Chondrocyte (in vitro differentiated cells): ENCODE measurements at regions not wholly inside any gene's neighbourhood (a gene's known extent, or its start where the extent isn't known, plus 50 kb on each side); places are given as distances from the start of the nearest gene placed in this dataset.

Experiments used
- DNase-seq: peaks from one replicate; pipeline ENCODE4 v3.0.0; 2021; ENCODE audit warnings: mixed read lengths, low spot score
- H3K27ac Mint-ChIP-seq: one replicate; pipeline ENCODE4 v1.8.0; 2021; ENCODE audit warnings: mild to moderate bottlenecking, moderate library complexity, mixed read lengths; ENCODE audit not compliant: unreplicated experiment
- H3K27me3 Mint-ChIP-seq: 2 replicates; pipeline ENCODE4 v1.8.0; 2021; ENCODE audit warnings: low read depth, mixed read lengths
- H3K36me3 Mint-ChIP-seq: 2 replicates; pipeline ENCODE4 v1.8.0; 2021; ENCODE audit warnings: low read depth, mixed read lengths
- H3K4me1 Mint-ChIP-seq: 2 replicates; pipeline ENCODE4 v1.8.0; 2021; ENCODE audit warnings: low read depth, mild to moderate bottlenecking, mixed read lengths
- H3K4me3 Mint-ChIP-seq: one replicate; pipeline ENCODE4 v1.8.0; 2021; ENCODE audit warnings: mild to moderate bottlenecking, moderate library complexity, mixed read lengths; ENCODE audit not compliant: unreplicated experiment
- H3K9me3 Mint-ChIP-seq: 2 replicates; pipeline ENCODE4 v1.8.0; 2021; ENCODE audit warnings: low read depth, mixed read lengths
- CTCF ChIP-seq: fragments of 200-600 bp; sonication (generic); IDR thresholded peaks from 2 replicates; pipeline ENCODE4 v1.5.0; 2021; ENCODE audit warnings: antibody characterized with exemption, mild to moderate bottlenecking, moderate library complexity

GRCh38 chr7:1331561-1332467, 99.1 kb downstream of the UNCX start:
- no peaks in the 10 kb centered on the region for H3K4me1 Mint-ChIP-seq

GRCh38 chr7:1336509-1336908, 103.8 kb downstream of the UNCX start:
- no peaks in the 10 kb centered on the region for H3K36me3 Mint-ChIP-seq

More at GRCh38 chr7:1331561-1332467, 99.1 kb downstream of the UNCX start:
- Mint-ChIP-seq H3K36me3 (no peaks in the 10 kb centered on the region), H3K27ac (no peak overlapping the region), H3K9me3 (peaks cover 12% of the 10 kb centered on the region), H3K27me3 (peaks cover 31% of the 10 kb centered on the region), H3K4me3 (no peak overlapping the region)
- DNase-seq: peak; percentile 58
- TF ChIP-seq CTCF: no peak

GRCh38 chr7:1339611-1340010, 106.9 kb downstream of the UNCX start:
- peak; percentile 36 for DNase-seq
- no peak overlapping the region for H3K4me3 Mint-ChIP-seq
- H3K4me1 Mint-ChIP-seq: no peaks in the 10 kb centered on the region
- no peak for TF ChIP-seq CTCF
- H3K36me3 Mint-ChIP-seq: no peaks in the 10 kb centered on the region
- H3K9me3 Mint-ChIP-seq: peaks cover 23% of the 10 kb centered on the region
- H3K27me3 Mint-ChIP-seq: peaks cover 20% of the 10 kb centered on the region
- H3K27ac Mint-ChIP-seq: no peak overlapping the region

More at GRCh38 chr7:1336509-1336908, 103.8 kb downstream of the UNCX start:
- Mint-ChIP-seq H3K27me3 (peaks cover 33% of the 10 kb centered on the region), H3K4me3 (no peak overlapping the region), H3K9me3 (peaks cover 23% of the 10 kb centered on the region), H3K27ac (no peak overlapping the region), H3K4me1 (no peaks in the 10 kb centered on the region)
- DNase-seq: no peak
- TF ChIP-seq CTCF: no peak

GRCh38 chr7:1340031-1340430, 107.4 kb downstream of the UNCX start:
- Mint-ChIP-seq H3K4me3 (no peak overlapping the region), H3K36me3 (no peaks in the 10 kb centered on the region)
- DNase-seq: peak; percentile 50

More at GRCh38 chr7:1340031-1340430, 107.4 kb downstream of the UNCX start:
- Mint-ChIP-seq H3K9me3 (peaks cover 23% of the 10 kb centered on the region), H3K27ac (no peak overlapping the region), H3K4me1 (no peaks in the 10 kb centered on the region), H3K27me3 (peaks cover 20% of the 10 kb centered on the region)
- no peak for TF ChIP-seq CTCF
